Astrocyte (in vitro differentiated cells and primary cell): ENCODE measurements at regions not wholly inside any gene's neighbourhood (a gene's known extent, or its start where the extent isn't known, plus 50 kb on each side); places are given as distances from the start of the nearest gene placed in this dataset.
A peak's percentile ranks its signal among the peaks of the same experiment; 100 is the strongest.

ENCODE experiments used
- DNase-seq: peaks from one replicate; pipeline ENCODE4 v3.0.0-alpha.2; 2010; ENCODE audit warnings: low read depth
- FAIRE-seq: peaks from 2 replicates; lab custom pipeline; 2011; peaks lifted over from hg19 to GRCh38; lab: Jason Lieb, UNC
- H2AFZ ChIP-seq: 2 replicates; pipeline ENCODE4 v1.6.0; 2012; ENCODE audit warnings: low read depth, low read length, inconsistent platforms
- H3K27ac ChIP-seq: 2 replicates; pipeline ENCODE4 v1.5.1; 2011; ENCODE audit warnings: low read depth, low read length, inconsistent platforms
- H3K27me3 ChIP-seq: 2 replicates; pipeline ENCODE4 v1.6.0; 2011; ENCODE audit warnings: low read length, inconsistent platforms; ENCODE audit not compliant: insufficient read depth
- H3K36me3 ChIP-seq: 2 replicates; pipeline ENCODE4 v1.5.1; 2011; ENCODE audit warnings: low read length, inconsistent platforms; ENCODE audit not compliant: insufficient read depth
- H3K4me1 ChIP-seq: 2 replicates; pipeline ENCODE4 v1.5.1; 2011; ENCODE audit warnings: low read length, inconsistent platforms; ENCODE audit not compliant: insufficient read depth
- H3K4me2 ChIP-seq: 2 replicates; pipeline ENCODE4 v1.6.0; 2012; ENCODE audit warnings: low read length, inconsistent platforms
- H3K4me3 ChIP-seq: 2 replicates; pipeline ENCODE4 v1.5.1; 2011; ENCODE audit warnings: low read depth, mild to moderate bottlenecking, low read length, inconsistent platforms; ENCODE audit not compliant: insufficient read depth
- H3K79me2 ChIP-seq: 2 replicates; pipeline ENCODE4 v1.6.0; 2012; ENCODE audit warnings: mild to moderate bottlenecking, low read length, inconsistent platforms; ENCODE audit not compliant: insufficient read depth
- H3K9ac ChIP-seq: 2 replicates; pipeline ENCODE4 v1.6.0; 2012; ENCODE audit warnings: mild to moderate bottlenecking, low read length, inconsistent platforms
- H3K9me3 ChIP-seq: 2 replicates; pipeline ENCODE4 v1.5.1; 2012; ENCODE audit warnings: low read depth, mild to moderate bottlenecking, low read length, inconsistent platforms; ENCODE audit not compliant: insufficient read depth
- H4K20me1 ChIP-seq: 2 replicates; pipeline ENCODE4 v1.6.0; 2012; ENCODE audit warnings: low read length, inconsistent platforms; ENCODE audit not compliant: insufficient read depth
- H3K27ac Mint-ChIP-seq: one replicate; pipeline ENCODE4 v1.8.0; 2021; ENCODE audit warnings: mild to moderate bottlenecking, mixed read lengths; ENCODE audit not compliant: unreplicated experiment
- H3K27me3 Mint-ChIP-seq: one replicate; pipeline ENCODE4 v1.8.0; 2021; ENCODE audit warnings: low read depth, mixed read lengths; ENCODE audit not compliant: unreplicated experiment
- H3K36me3 Mint-ChIP-seq: one replicate; pipeline ENCODE4 v1.8.0; 2021; ENCODE audit warnings: low read depth, mixed read lengths; ENCODE audit not compliant: unreplicated experiment
- H3K4me1 Mint-ChIP-seq: one replicate; pipeline ENCODE4 v1.8.0; 2021; ENCODE audit warnings: low read depth, mixed read lengths; ENCODE audit not compliant: unreplicated experiment
- H3K4me3 Mint-ChIP-seq: one replicate; pipeline ENCODE4 v1.8.0; 2021; ENCODE audit warnings: mild to moderate bottlenecking, moderate library complexity, mixed read lengths; ENCODE audit not compliant: unreplicated experiment
- H3K9me3 Mint-ChIP-seq: one replicate; pipeline ENCODE4 v1.8.0; 2021; ENCODE audit warnings: mild to moderate bottlenecking, mixed read lengths; ENCODE audit not compliant: unreplicated experiment
- EZH2 ChIP-seq: IDR thresholded peaks from 2 replicates; pipeline ENCODE4 v1.6.1; 2012; ENCODE audit warnings: mild to moderate bottlenecking, low read length, inconsistent platforms; ENCODE audit not compliant: insufficient read depth
- TF ChIP-seq, protein P1 (sequence below): IDR thresholded peaks from 2 replicates; pipeline ENCODE4 v1.5.1; 2011; ENCODE audit warnings: low read depth, mild to moderate bottlenecking, inconsistent platforms, low read length, moderate library complexity; ENCODE audit not compliant: insufficient read depth

DNA sequence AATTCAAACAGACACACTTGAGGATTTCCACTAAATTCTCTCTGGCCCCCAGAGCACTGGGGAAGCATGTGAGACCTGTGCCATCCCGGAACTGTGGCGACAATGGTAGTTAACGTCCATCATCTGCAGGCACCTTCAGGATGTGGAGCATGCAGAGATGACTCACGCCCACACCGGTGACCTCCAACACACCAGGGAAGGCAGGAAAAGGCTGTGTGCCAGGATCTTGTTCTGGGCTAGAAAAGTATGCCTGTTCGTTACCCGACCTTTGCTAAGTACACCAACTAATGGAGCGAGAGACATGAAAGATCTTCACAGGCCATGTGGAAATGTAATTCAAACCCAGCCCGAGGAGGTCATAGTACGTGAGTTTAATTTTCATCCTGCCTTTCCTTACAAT, 208.8 kb downstream of the MELK start:
- Histone ChIP-seq H3K79me2 (no peaks in the 10 kb centered on the region), H3K36me3 (no peaks in the 10 kb centered on the region), H3K27me3 (peaks cover 35% of the 10 kb centered on the region), H3K4me2 (no peak overlapping the region), H3K9ac (no peak overlapping the region), H3K27ac (no peak overlapping the region), H2AFZ (no peak overlapping the region), H3K4me3 (no peak overlapping the region), H4K20me1 (no peaks in the 10 kb centered on the region), H3K4me1 (no peaks in the 10 kb centered on the region), H3K9me3 (no peaks in the 10 kb centered on the region)
- peak; percentile 6 for DNase-seq
- Mint-ChIP-seq H3K9me3 (peaks cover 2% of the 10 kb centered on the region), H3K27ac (no peak overlapping the region), H3K4me1 (peaks cover 7% of the 10 kb centered on the region), H3K27me3 (peaks cover 41% of the 10 kb centered on the region), H3K36me3 (peaks cover 2% of the 10 kb centered on the region), H3K4me3 (no peak overlapping the region)
- no peak for TF ChIP-seq EZH2
- TF ChIP-seq, protein P1, sequence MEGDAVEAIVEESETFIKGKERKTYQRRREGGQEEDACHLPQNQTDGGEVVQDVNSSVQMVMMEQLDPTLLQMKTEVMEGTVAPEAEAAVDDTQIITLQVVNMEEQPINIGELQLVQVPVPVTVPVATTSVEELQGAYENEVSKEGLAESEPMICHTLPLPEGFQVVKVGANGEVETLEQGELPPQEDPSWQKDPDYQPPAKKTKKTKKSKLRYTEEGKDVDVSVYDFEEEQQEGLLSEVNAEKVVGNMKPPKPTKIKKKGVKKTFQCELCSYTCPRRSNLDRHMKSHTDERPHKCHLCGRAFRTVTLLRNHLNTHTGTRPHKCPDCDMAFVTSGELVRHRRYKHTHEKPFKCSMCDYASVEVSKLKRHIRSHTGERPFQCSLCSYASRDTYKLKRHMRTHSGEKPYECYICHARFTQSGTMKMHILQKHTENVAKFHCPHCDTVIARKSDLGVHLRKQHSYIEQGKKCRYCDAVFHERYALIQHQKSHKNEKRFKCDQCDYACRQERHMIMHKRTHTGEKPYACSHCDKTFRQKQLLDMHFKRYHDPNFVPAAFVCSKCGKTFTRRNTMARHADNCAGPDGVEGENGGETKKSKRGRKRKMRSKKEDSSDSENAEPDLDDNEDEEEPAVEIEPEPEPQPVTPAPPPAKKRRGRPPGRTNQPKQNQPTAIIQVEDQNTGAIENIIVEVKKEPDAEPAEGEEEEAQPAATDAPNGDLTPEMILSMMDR = no peak
- no peak for FAIRE-seq
